ENCODE measurements at regions not wholly inside any gene's neighbourhood (a gene's known extent, or its start where the extent isn't known, plus 50 kb on each side); places are given as distances from the start of the nearest gene placed in this dataset.

- ChIA-PET POLR2A (no interaction called here), CTCF (no interaction called here)
- Mint-ChIP-seq H3K4me3 (no peak overlapping the region), H3K27me3 (no peaks in the 10 kb centered on the region), H3K27ac (no peak overlapping the region), H3K36me3 (ENCODE audit: low read depth) (no peaks in the 10 kb centered on the region), H3K9me3 (no peaks in the 10 kb centered on the region), H3K4me1 (no peaks in the 10 kb centered on the region)
- no peak for DNase-seq
- no peak for ATAC-seq (ENCODE audit: low read depth)
- intact Hi-C loops (cut with micrococcal nuclease) = no loop called here
- no peak for TF ChIP-seq CTCF (IDR thresholded peaks at IDR 0.05)
Measured at GRCh38 chr7:156104501-156105336, 292.5 kb upstream of the SHH start.

- no peaks in the 10 kb centered on the region for H3K4me1 Mint-ChIP-seq
- DNase-seq (no peak), ATAC-seq (ENCODE audit: low read depth) (no peak)
- H3K27me3 Mint-ChIP-seq = no peaks in the 10 kb centered on the region
- intact Hi-C loops (cut with micrococcal nuclease) = no loop called here
- no peaks in the 10 kb centered on the region for H3K9me3 Mint-ChIP-seq
- no peak overlapping the region for H3K4me3 Mint-ChIP-seq
- no peak for TF ChIP-seq CTCF (IDR thresholded peaks at IDR 0.05)
- H3K36me3 Mint-ChIP-seq (ENCODE audit: low read depth) = no peaks in the 10 kb centered on the region
- ChIA-PET CTCF (no interaction called here), POLR2A (no interaction called here)
- no peak overlapping the region for H3K27ac Mint-ChIP-seq
Measured at GRCh38 chr7:156102267-156102666, 290.0 kb upstream of the SHH start.

GRCh38 chr7:156101355-156101754 is 289.1 kb upstream of the SHH start:
- ATAC-seq (ENCODE audit: low read depth) (no peak), DNase-seq (no peak)
- TF ChIP-seq CTCF (IDR thresholded peaks at IDR 0.05) = no peak
- Mint-ChIP-seq H3K9me3 (no peaks in the 10 kb centered on the region), H3K36me3 (ENCODE audit: low read depth) (no peaks in the 10 kb centered on the region), H3K27ac (no peak overlapping the region), H3K4me1 (no peaks in the 10 kb centered on the region), H3K27me3 (no peaks in the 10 kb centered on the region), H3K4me3 (no peak overlapping the region)
- intact Hi-C loops (cut with micrococcal nuclease) = no loop called here
- POLR2A ChIA-PET = no interaction called here
- CTCF ChIA-PET = no interaction called here

- ATAC-seq (ENCODE audit: low read depth) (no peak), DNase-seq (no peak)
- Mint-ChIP-seq H3K9me3 (no peaks in the 10 kb centered on the region), H3K36me3 (ENCODE audit: low read depth) (no peaks in the 10 kb centered on the region), H3K27me3 (no peaks in the 10 kb centered on the region), H3K27ac (no peak overlapping the region), H3K4me1 (no peaks in the 10 kb centered on the region), H3K4me3 (no peak overlapping the region)
- intact Hi-C loops (cut with micrococcal nuclease) = no loop called here
- CTCF ChIA-PET = no interaction called here
- no peak for TF ChIP-seq CTCF (IDR thresholded peaks at IDR 0.05)
- POLR2A ChIA-PET = no interaction called here
Measured at GRCh38 chr7:156100086-156100485, 287.8 kb upstream of the SHH start.

- ChIA-PET CTCF (no interaction called here), POLR2A (no interaction called here)
- H3K9me3 Mint-ChIP-seq = no peaks in the 10 kb centered on the region
- intact Hi-C loops (cut with micrococcal nuclease) = no loop called here
- no peak overlapping the region for H3K4me3 Mint-ChIP-seq
- H3K36me3 Mint-ChIP-seq (ENCODE audit: low read depth) = no peaks in the 10 kb centered on the region
- DNase-seq = no peak
- H3K27me3 Mint-ChIP-seq = peaks cover under 1% of the 10 kb centered on the region
- no peaks in the 10 kb centered on the region for H3K4me1 Mint-ChIP-seq
- no peak for ATAC-seq (ENCODE audit: low read depth)
- no peak overlapping the region for H3K27ac Mint-ChIP-seq
- no peak for TF ChIP-seq CTCF (IDR thresholded peaks at IDR 0.05)
Measured at GRCh38 chr7:156099085-156099484, 286.8 kb upstream of the SHH start.

All from activated B cell treated with CpG ODN at 0.5 μM for 24 hours (primary cell).